ENCODE measurements at regions not wholly inside any gene's neighbourhood (a gene's known extent, or its start where the extent isn't known, plus 50 kb on each side); places are given as distances from the start of the nearest gene placed in this dataset.
"Not testable (repeated sequence)": the region's sequence is repeated elsewhere in the genome, so short reads cannot be mapped to it uniquely, and the experiment has no call there.

GRCh38 chr3:110629917-110630316 lies 441.7 kb upstream of the NECTIN3 start:
- no peak for DNase-seq

- DNase-seq: no peak
These were observed 427.4 kb upstream of the NECTIN3 start for GRCh38 chr3:110644203-110644602.

GRCh38 chr3:110646055-110646454 lies 425.6 kb upstream of the NECTIN3 start:
- no peak for DNase-seq

- DNase-seq: no peak
These were observed 425.1 kb upstream of the NECTIN3 start for GRCh38 chr3:110646496-110646895.

- DNase-seq: no peak
These were observed 424.0 kb upstream of the NECTIN3 start for GRCh38 chr3:110647586-110647985.

GRCh38 chr3:110650741-110651140 lies 420.9 kb upstream of the NECTIN3 start:
- DNase-seq: no peak

GRCh38 chr3:110654843-110655502 lies 416.6 kb upstream of the NECTIN3 start:
- DNase-seq: no peak

GRCh38 chr3:110656394-110657025 lies 415.1 kb upstream of the NECTIN3 start:
- DNase-seq: no peak

- DNase-seq: no peak
These were observed 407.5 kb upstream of the NECTIN3 start for GRCh38 chr3:110664148-110664547.

GRCh38 chr3:110666495-110666894 lies 405.1 kb upstream of the NECTIN3 start:
- no peak for DNase-seq

GRCh38 chr3:110667216-110667615 lies 404.4 kb upstream of the NECTIN3 start:
- DNase-seq: no peak

GRCh38 chr3:110670407-110670806 lies 401.2 kb upstream of the NECTIN3 start:
- no peak for DNase-seq

GRCh38 chr3:110677506-110677905 lies 394.1 kb upstream of the NECTIN3 start:
- no peak for DNase-seq

GRCh38 chr3:110679285-110679684 lies 392.3 kb upstream of the NECTIN3 start:
- no peak for DNase-seq

- DNase-seq: no peak
These were observed 391.2 kb upstream of the NECTIN3 start for GRCh38 chr3:110680450-110680849.

- no peak for DNase-seq
These were observed 387.1 kb upstream of the NECTIN3 start for GRCh38 chr3:110684466-110684865.

- DNase-seq: no peak
These were observed 386.0 kb upstream of the NECTIN3 start for GRCh38 chr3:110685630-110686029.

GRCh38 chr3:110686701-110687100 lies 384.9 kb upstream of the NECTIN3 start:
- DNase-seq: no peak

GRCh38 chr3:110687138-110687537 lies 384.5 kb upstream of the NECTIN3 start:
- no peak for DNase-seq

- DNase-seq: no peak
These were observed 373.7 kb upstream of the NECTIN3 start for GRCh38 chr3:110697961-110698360.

GRCh38 chr3:110704332-110704731 lies 367.3 kb upstream of the NECTIN3 start:
- DNase-seq: not testable (repeated sequence)

- DNase-seq: no peak
These were observed 363.5 kb upstream of the NECTIN3 start for GRCh38 chr3:110708156-110708555.

GRCh38 chr3:110710156-110710555 lies 361.5 kb upstream of the NECTIN3 start:
- DNase-seq: no peak

GRCh38 chr3:110710603-110711002 lies 361.0 kb upstream of the NECTIN3 start:
- DNase-seq: no peak
